ENCODE measurements at regions not wholly inside any gene's neighbourhood (a gene's known extent, or its start where the extent isn't known, plus 50 kb on each side); places are given as distances from the start of the nearest gene placed in this dataset.
A peak's percentile ranks its signal among the peaks of the same experiment; 100 is the strongest.
"Not testable (repeated sequence)": the region's sequence is repeated elsewhere in the genome, so short reads cannot be mapped to it uniquely, and the experiment has no call there.

GRCh38 chr13:110979149-110979548, 64.3 kb upstream of the ANKRD10 start:
- ATAC-seq (ENCODE audit: low read depth); DNase-seq; H3K9me3 Mint-ChIP-seq; H3K4me1 Mint-ChIP-seq; POLR2A ChIA-PET; H3K27ac Mint-ChIP-seq; H3K36me3 Mint-ChIP-seq; H3K4me3 Mint-ChIP-seq: not testable (repeated sequence)
- peaks cover 51% of the 10 kb centered on the region for H3K27me3 Mint-ChIP-seq

- Mint-ChIP-seq H3K9me3 (peaks cover 4% of the 10 kb centered on the region), H3K4me3 (no peak overlapping the region), H3K27ac (no peak overlapping the region), H3K4me1 (no peaks in the 10 kb centered on the region), H3K36me3 (no peaks in the 10 kb centered on the region), H3K27me3 (peaks cover 51% of the 10 kb centered on the region)
- DNase-seq = no peak
- POLR2A ChIA-PET = no interaction called here
- no peak for ATAC-seq (ENCODE audit: low read depth)
Measured at GRCh38 chr13:110978390-110978789, 63.5 kb upstream of the ANKRD10 start.

GRCh38 chr13:110976785-110977184, 61.9 kb upstream of the ANKRD10 start:
- H3K4me1 Mint-ChIP-seq = no peaks in the 10 kb centered on the region
- no peaks in the 10 kb centered on the region for H3K36me3 Mint-ChIP-seq
- H3K4me3 Mint-ChIP-seq = no peak overlapping the region
- H3K27ac Mint-ChIP-seq = no peak overlapping the region
- DNase-seq (no peak), ATAC-seq (ENCODE audit: low read depth) (no peak)
- peaks cover 4% of the 10 kb centered on the region for H3K9me3 Mint-ChIP-seq
- H3K27me3 Mint-ChIP-seq = peaks cover 57% of the 10 kb centered on the region
- POLR2A ChIA-PET = no interaction called here

- no peak overlapping the region for H3K4me3 Mint-ChIP-seq
- DNase-seq (no peak), ATAC-seq (ENCODE audit: low read depth) (no peak)
- H3K9me3 Mint-ChIP-seq = peaks cover 4% of the 10 kb centered on the region
- H3K4me1 Mint-ChIP-seq = no peaks in the 10 kb centered on the region
- peaks cover 46% of the 10 kb centered on the region for H3K27me3 Mint-ChIP-seq
- POLR2A ChIA-PET = no interaction called here
- H3K27ac Mint-ChIP-seq = no peak overlapping the region
- no peaks in the 10 kb centered on the region for H3K36me3 Mint-ChIP-seq
Measured at GRCh38 chr13:110973007-110973700, 58.3 kb upstream of the ANKRD10 start.

GRCh38 chr13:110971486-110971885, 56.6 kb upstream of the ANKRD10 start:
- H3K36me3 Mint-ChIP-seq = peaks cover 2% of the 10 kb centered on the region
- DNase-seq (no peak), ATAC-seq (ENCODE audit: low read depth) (no peak)
- H3K4me1 Mint-ChIP-seq = no peaks in the 10 kb centered on the region
- peaks cover 35% of the 10 kb centered on the region for H3K27me3 Mint-ChIP-seq
- no peak overlapping the region for H3K27ac Mint-ChIP-seq
- peaks cover 2% of the 10 kb centered on the region for H3K9me3 Mint-ChIP-seq
- H3K4me3 Mint-ChIP-seq = no peak overlapping the region
- POLR2A ChIA-PET = no interaction called here

GRCh38 chr13:110967156-110967855, 52.4 kb upstream of the ANKRD10 start:
- POLR2A ChIA-PET; H3K27ac Mint-ChIP-seq; DNase-seq; H3K4me1 Mint-ChIP-seq; H3K4me3 Mint-ChIP-seq; ATAC-seq (ENCODE audit: low read depth); H3K36me3 Mint-ChIP-seq: not testable (repeated sequence)
- Mint-ChIP-seq H3K27me3 (peaks cover 14% of the 10 kb centered on the region), H3K9me3 (peaks cover 22% of the 10 kb centered on the region)

GRCh38 chr13:110965755-110966134, 50.9 kb upstream of the ANKRD10 start:
- Mint-ChIP-seq H3K9me3 (peaks cover 22% of the 10 kb centered on the region), H3K27ac (no peak overlapping the region)
- POLR2A ChIA-PET = no interaction called here

GRCh38 chr13:110965038-110965754, 50.3 kb upstream of the ANKRD10 start:
- Mint-ChIP-seq H3K9me3 (peaks cover 22% of the 10 kb centered on the region), H3K27ac (no peak overlapping the region)
- DNase-seq = no peak

More at GRCh38 chr13:110965755-110966134, 50.9 kb upstream of the ANKRD10 start:
- peaks cover 10% of the 10 kb centered on the region for H3K27me3 Mint-ChIP-seq
- H3K4me1 Mint-ChIP-seq = peaks cover 7% of the 10 kb centered on the region
- no peak for DNase-seq
- peaks cover 9% of the 10 kb centered on the region for H3K36me3 Mint-ChIP-seq
- no peak overlapping the region for H3K4me3 Mint-ChIP-seq
- ATAC-seq (ENCODE audit: low read depth) = no peak

More at GRCh38 chr13:110965038-110965754, 50.3 kb upstream of the ANKRD10 start:
- peak; percentile 74 for ATAC-seq (ENCODE audit: low read depth)
- peaks cover 10% of the 10 kb centered on the region for H3K27me3 Mint-ChIP-seq
- peaks cover 9% of the 10 kb centered on the region for H3K36me3 Mint-ChIP-seq
- peaks cover 7% of the 10 kb centered on the region for H3K4me1 Mint-ChIP-seq
- peak overlapping the region; percentile 12 for H3K4me3 Mint-ChIP-seq
- POLR2A ChIA-PET = no interaction called here
